GM19238 (cell line): ENCODE measurements at regions not wholly inside any gene's neighbourhood (a gene's known extent, or its start where the extent isn't known, plus 50 kb on each side); places are given as distances from the start of the nearest gene placed in this dataset.
"Not testable (repeated sequence)": the region's sequence is repeated elsewhere in the genome, so short reads cannot be mapped to it uniquely, and the experiment has no call there.

ENCODE experiments used
- DNase-seq: peaks from one replicate; pipeline ENCODE4 v3.0.0; 2011; ENCODE audit warnings: low spot score; ENCODE audit not compliant: insufficient read length

- DNase-seq = no peak
Observed at GRCh38 chr3:159884661-159885402, 103.8 kb upstream of the IL12A start.

- DNase-seq = no peak
Observed at GRCh38 chr3:159886050-159886449, 102.6 kb upstream of the IL12A start.

GRCh38 chr3:159886530-159886929, 102.1 kb upstream of the IL12A start:
- DNase-seq = not testable (repeated sequence)

GRCh38 chr3:159887168-159887567, 101.5 kb upstream of the IL12A start:
- DNase-seq = no peak

- DNase-seq = no peak
Observed at GRCh38 chr3:159887911-159888310, 100.7 kb upstream of the IL12A start.

GRCh38 chr3:159892171-159892795, 96.4 kb upstream of the IL12A start:
- DNase-seq = no peak

GRCh38 chr3:159892801-159893200, 95.8 kb upstream of the IL12A start:
- DNase-seq = no peak

- no peak for DNase-seq
Observed at GRCh38 chr3:159894386-159894785, 94.2 kb upstream of the IL12A start.

GRCh38 chr3:159895430-159895829, 93.2 kb upstream of the IL12A start:
- no peak for DNase-seq

GRCh38 chr3:159896543-159896942, 92.1 kb upstream of the IL12A start:
- DNase-seq = no peak

GRCh38 chr3:159897331-159898075, 91.1 kb upstream of the IL12A start:
- no peak for DNase-seq

- DNase-seq = no peak
Observed at GRCh38 chr3:159898147-159898546, 90.5 kb upstream of the IL12A start.

- no peak for DNase-seq
Observed at GRCh38 chr3:159899166-159899565, 89.5 kb upstream of the IL12A start.

GRCh38 chr3:159902546-159903314, 85.9 kb upstream of the IL12A start:
- DNase-seq = no peak

- DNase-seq = no peak
Observed at GRCh38 chr3:159904455-159904854, 84.2 kb upstream of the IL12A start.

GRCh38 chr3:159904911-159905310, 83.7 kb upstream of the IL12A start:
- no peak for DNase-seq

- no peak for DNase-seq
Observed at GRCh38 chr3:159907828-159908227, 80.8 kb upstream of the IL12A start.

GRCh38 chr3:159910991-159911663, 77.5 kb upstream of the IL12A start:
- DNase-seq = peak; percentile 26

- DNase-seq = no peak
Observed at GRCh38 chr3:159911664-159912037, 77.0 kb upstream of the IL12A start.

GRCh38 chr3:159913712-159914414, 74.8 kb upstream of the IL12A start:
- DNase-seq = no peak

- no peak for DNase-seq
Observed at GRCh38 chr3:159914426-159914825, 74.2 kb upstream of the IL12A start.
